CD14-positive monocyte (primary cell): ENCODE measurements at regions not wholly inside any gene's neighbourhood (a gene's known extent, or its start where the extent isn't known, plus 50 kb on each side); places are given as distances from the start of the nearest gene placed in this dataset.
A peak's percentile ranks its signal among the peaks of the same experiment; 100 is the strongest.

Source experiments
- DNase-seq, 3 donors: peaks; one replicate each; pipeline ENCODE4 v3.0.0-alpha.2; 2011 to 2022
- H2AFZ ChIP-seq: 2 replicates; pipeline ENCODE4 v1.6.0; 2012; ENCODE audit warnings: mild to moderate bottlenecking, low read depth, low read length, inconsistent platforms; ENCODE audit not compliant: insufficient read depth, poor library complexity, severe bottlenecking
- H3K27ac ChIP-seq, 2 donors: 1 replicate in 1 of 2; 2 replicates in 1 of 2; pipeline ENCODE4 v1.5.1; 2012 to 2013; ENCODE audit warnings: low read length in 2 of 2, control low read depth in 1 of 2, inconsistent platforms in 1 of 2, low read depth in 1 of 2, mild to moderate bottlenecking in 1 of 2
- H3K27me3 ChIP-seq, 2 donors: one replicate each; pipeline versions ENCODE4 v1.6.0 to v1.6.1; 2011 to 2013; ENCODE audit warnings: low read length in 2 of 2; ENCODE audit not compliant: control insufficient read depth in 2 of 2, insufficient read depth in 2 of 2
- H3K36me3 ChIP-seq, 2 donors: replicated peaks in 1 of 2; 1 replicate in 1 of 2; 2 replicates in 1 of 2; pipeline versions ENCODE4 v1.5.1 to v1.6.1; 2012 to 2013; ENCODE audit warnings: low read length in 2 of 2, control low read depth in 1 of 2, inconsistent platforms in 1 of 2, mild to moderate bottlenecking in 1 of 2; ENCODE audit not compliant: insufficient read depth in 2 of 2, control insufficient read depth in 1 of 2
- H3K4me1 ChIP-seq, 2 donors: 1 replicate in 1 of 2; 2 replicates in 1 of 2; pipeline versions ENCODE4 v1.5.1 to v1.6.1; 2012 to 2013; ENCODE audit warnings: low read length in 2 of 2, control low read depth in 1 of 2, inconsistent platforms in 1 of 2, mild to moderate bottlenecking in 1 of 2, moderate library complexity in 1 of 2; ENCODE audit not compliant: insufficient read depth in 2 of 2, control insufficient read depth in 1 of 2
- H3K4me2 ChIP-seq: replicated peaks from 2 replicates; pipeline ENCODE3; 2012; ENCODE audit warnings: low read length, moderate library complexity, mild to moderate bottlenecking; ENCODE audit not compliant: poor library complexity, severe bottlenecking; ENCODE audit errors: extremely low read depth
- H3K4me3 ChIP-seq, 3 experiments: fragments of 200-600 bp in 1 of 3; sonication (generic) in 1 of 3; replicated peaks in 1 of 3; 1 replicate in 2 of 3; 2 replicates in 1 of 3; pipeline ENCODE4 v1.5.1; 2011 to 2013; ENCODE audit warnings: low read length in 3 of 3, mild to moderate bottlenecking in 3 of 3, control low read depth in 2 of 3, low read depth in 2 of 3, inconsistent platforms in 1 of 3, moderate library complexity in 1 of 3
- H3K79me2 ChIP-seq: 2 replicates; pipeline ENCODE4 v1.6.0; 2012; ENCODE audit warnings: mild to moderate bottlenecking, control low read depth, inconsistent platforms, low read length, moderate library complexity; ENCODE audit not compliant: insufficient read depth
- H3K9ac ChIP-seq: 2 replicates; pipeline ENCODE4 v1.6.0; 2017; ENCODE audit warnings: low read length, mild to moderate bottlenecking; ENCODE audit not compliant: insufficient read depth, poor library complexity, severe bottlenecking
- H3K9me3 ChIP-seq, 2 donors: replicated peaks in 1 of 2; 1 replicate in 1 of 2; 2 replicates in 1 of 2; pipeline versions ENCODE4 v1.5.1 to v1.6.1; 2012 to 2013; ENCODE audit warnings: low read length in 2 of 2, control low read depth in 1 of 2; ENCODE audit not compliant: control insufficient read depth in 1 of 2, insufficient read depth in 1 of 2
- H4K20me1 ChIP-seq: 2 replicates; pipeline ENCODE4 v1.6.0; 2012; ENCODE audit warnings: mild to moderate bottlenecking, low read length, control low read depth, moderate library complexity; ENCODE audit not compliant: insufficient read depth
- H3K27ac Mint-ChIP-seq, 7 donors: one replicate each; pipeline ENCODE4 v1.8.0; 2020; ENCODE audit warnings: mild to moderate bottlenecking in 7 of 7, mixed read lengths in 7 of 7, moderate library complexity in 6 of 7, inconsistent platforms in 2 of 7
- H3K27me3 Mint-ChIP-seq, 3 donors: one replicate each; pipeline ENCODE4 v1.8.0; 2021 to 2022; ENCODE audit warnings: low read depth in 3 of 3, mild to moderate bottlenecking in 3 of 3, mixed read lengths in 3 of 3, moderate library complexity in 3 of 3, inconsistent platforms in 1 of 3
- H3K36me3 Mint-ChIP-seq, 2 donors: one replicate each; pipeline ENCODE4 v1.8.0; 2020; ENCODE audit warnings: mixed read lengths in 2 of 2, inconsistent platforms in 1 of 2, mild to moderate bottlenecking in 1 of 2
- H3K4me1 Mint-ChIP-seq: one replicate; pipeline ENCODE4 v1.8.0; 2020; ENCODE audit warnings: mild to moderate bottlenecking, mixed read lengths
- H3K4me3 Mint-ChIP-seq, 2 donors: one replicate each; pipeline ENCODE4 v1.8.0; 2020; ENCODE audit warnings: mild to moderate bottlenecking in 2 of 2, mixed read lengths in 2 of 2, moderate library complexity in 1 of 2
- H3K9me3 Mint-ChIP-seq, 7 donors: one replicate each; pipeline ENCODE4 v1.8.0; 2020 to 2022; ENCODE audit warnings: mixed read lengths in 7 of 7, mild to moderate bottlenecking in 6 of 7, moderate library complexity in 6 of 7, inconsistent platforms in 2 of 7
- CTCF ChIP-seq: fragments of 200-600 bp; IDR thresholded peaks from one replicate; pipeline ENCODE4 v1.8.0; 2022; ENCODE audit warnings: antibody characterized with exemption, mild to moderate bottlenecking
- WGBS: methylation state at CpG from one replicate; pipeline ENCODE4 v1.1.5; 2013; ENCODE audit warnings: missing lambda C conversion rate; ENCODE audit not compliant: insufficient coverage; 5-methylcytosine and 5-hydroxymethylcytosine counted together
- intact Hi-C, 2 donors: fragments of 100-400 bp; cut with micrococcal nuclease; formaldehyde crosslinking; loops; one replicate each; pipeline versions ENCODE4 v1.15.0 to v1.15.1; 2023

DNA sequence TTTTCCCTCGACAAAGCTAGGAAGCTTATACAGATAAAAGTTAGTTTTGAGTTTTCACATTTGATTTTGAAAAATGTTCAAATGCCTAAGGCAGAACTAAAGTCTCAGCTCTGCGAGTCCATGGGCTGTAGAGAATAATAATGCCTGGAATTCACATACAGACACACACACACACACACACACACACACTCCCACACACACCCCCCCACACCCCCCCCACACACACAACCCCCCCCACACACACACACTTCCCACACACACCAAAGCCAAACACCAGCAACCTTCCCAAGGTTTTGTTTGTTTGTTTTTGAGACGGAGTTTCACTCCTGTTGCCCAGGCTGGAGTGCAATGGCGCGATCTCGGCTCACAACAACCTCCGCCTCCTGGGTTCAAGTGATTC, 62.8 kb upstream of the EIF5 start:
- Mint-ChIP-seq H3K9me3 (peaks cover 2 to 23% (median 14%) of the 10 kb centered on the region in 7 donors), H3K4me3 (peak overlapping the region in 1 of 2 donors; percentile 74), H3K36me3 (no peaks in the 10 kb centered on the region), H3K4me1 (no peaks in the 10 kb centered on the region), H3K27ac (no peak overlapping the region), H3K27me3 (peaks cover 59 to 87% (median 64%) of the 10 kb centered on the region in 3 donors)
- Histone ChIP-seq H3K4me3 (no peak overlapping the region), H3K27ac (no peak overlapping the region), H3K27me3 (peaks cover 28 to 52% of the 10 kb centered on the region in 2 donors), H3K9ac (no peak overlapping the region), H4K20me1 (no peaks in the 10 kb centered on the region), H3K36me3 (no peaks in the 10 kb centered on the region), H2AFZ (no peak overlapping the region), H3K9me3 (peaks cover 4 to 7% of the 10 kb centered on the region in 2 donors), H3K4me2 (no peak overlapping the region), H3K79me2 (no peaks in the 10 kb centered on the region), H3K4me1 (no peaks in the 10 kb centered on the region)
- no peak for TF ChIP-seq CTCF
- whole genome bisulfite sequencing, result 98% methylated on average over 5 of the region's 7 CpGs
- intact Hi-C loops, result no loop called here
- no peak for DNase-seq

GRCh38 chr14:103273145-103273744, 60.8 kb upstream of the EIF5 start:
- Histone ChIP-seq H3K4me2 (no peak overlapping the region), H4K20me1 (no peaks in the 10 kb centered on the region), H3K36me3 (no peaks in the 10 kb centered on the region), H3K9me3 (peaks cover 11 to 16% of the 10 kb centered on the region in 2 donors), H3K27me3 (peaks cover 48 to 71% of the 10 kb centered on the region in 2 donors), H2AFZ (no peak overlapping the region), H3K4me1 (no peaks in the 10 kb centered on the region), H3K9ac (no peak overlapping the region), H3K79me2 (no peaks in the 10 kb centered on the region), H3K4me3 (no peak overlapping the region), H3K27ac (no peak overlapping the region)
- Mint-ChIP-seq H3K4me3 (peak overlapping the region in 1 of 2 donors; percentile 74), H3K27ac (no peak overlapping the region), H3K36me3 (peaks cover under 1 to 3% of the 10 kb centered on the region in 2 donors), H3K9me3 (peaks cover 6 to 34% (median 22%) of the 10 kb centered on the region in 7 donors), H3K4me1 (peaks cover 3% of the 10 kb centered on the region), H3K27me3 (peaks cover 70 to 88% (median 78%) of the 10 kb centered on the region in 3 donors)
- intact Hi-C loops, result no loop called here
- WGBS, result 5% methylated on average over 63 of the region's 63 CpGs
- TF ChIP-seq CTCF, result no peak
- DNase-seq, result no peak
